Neuronal stem cell (in vitro differentiated cells): ENCODE measurements at regions not wholly inside any gene's neighbourhood (a gene's known extent, or its start where the extent isn't known, plus 50 kb on each side); places are given as distances from the start of the nearest gene placed in this dataset.

Source experiments
- DNase-seq: peaks from one replicate; pipeline ENCODE4 v3.0.0-alpha.2; 2013; ENCODE audit warnings: low spot score
- H2AFZ ChIP-seq: one replicate; pipeline ENCODE4 v1.6.1; 2013; ENCODE audit warnings: mild to moderate bottlenecking, low read length, inconsistent platforms
- H2AK5ac ChIP-seq: 2 replicates; pipeline ENCODE4 v1.6.1; 2013; ENCODE audit warnings: low read depth, mild to moderate bottlenecking, inconsistent platforms, low read length, moderate library complexity, mixed read lengths
- H2BK120ac ChIP-seq: 2 replicates; pipeline ENCODE4 v1.6.1; 2013; ENCODE audit warnings: low read depth, mild to moderate bottlenecking, inconsistent platforms, low read length, moderate library complexity, mixed read lengths
- H2BK12ac ChIP-seq: one replicate; pipeline ENCODE4 v1.6.1; 2013; ENCODE audit warnings: low read length, inconsistent platforms
- H2BK15ac ChIP-seq: 2 replicates; pipeline ENCODE4 v1.6.1; 2013; ENCODE audit warnings: mild to moderate bottlenecking, low read length, inconsistent platforms, mixed read lengths
- H2BK5ac ChIP-seq: one replicate; pipeline ENCODE4 v1.6.1; 2013; ENCODE audit warnings: inconsistent platforms, mild to moderate bottlenecking, low read length, moderate library complexity
- H3K14ac ChIP-seq: one replicate; pipeline ENCODE4 v1.6.1; 2013; ENCODE audit warnings: low read length, inconsistent platforms
- H3K18ac ChIP-seq: 2 replicates; pipeline ENCODE4 v1.6.1; 2013; ENCODE audit warnings: low read length, inconsistent platforms
- H3K23ac ChIP-seq: 2 replicates; pipeline ENCODE4 v1.6.1; 2013; ENCODE audit warnings: low read depth, mild to moderate bottlenecking, mixed read lengths, low read length, inconsistent platforms; ENCODE audit not compliant: poor library complexity
- H3K27ac ChIP-seq: replicated peaks from 3 replicates; pipeline ENCODE4 v1.5.1; 2013; ENCODE audit warnings: low read length, inconsistent platforms
- H3K27me3 ChIP-seq, 3 experiments: 2 replicates each; pipeline ENCODE4 v1.6.1; 2013; ENCODE audit warnings: low read length in 3 of 3, mild to moderate bottlenecking in 2 of 3, inconsistent platforms in 1 of 3, low read depth in 1 of 3, mixed read lengths in 1 of 3, moderate library complexity in 1 of 3; ENCODE audit not compliant: control insufficient read depth in 3 of 3, insufficient read depth in 3 of 3
- H3K36me3 ChIP-seq, 2 donors: replicated peaks in 1 of 2; 2 replicates each; pipeline ENCODE4 v1.6.1; 2013; ENCODE audit warnings: low read length in 2 of 2; ENCODE audit not compliant: control insufficient read depth in 2 of 2, insufficient read depth in 2 of 2
- H3K4ac ChIP-seq: 2 replicates; pipeline ENCODE4 v1.6.1; 2013; ENCODE audit warnings: inconsistent platforms, mild to moderate bottlenecking, low read length, moderate library complexity
- H3K4me1 ChIP-seq, 2 donors: 1 replicate in 1 of 2; 2 replicates in 1 of 2; pipeline ENCODE4 v1.6.1; 2013; ENCODE audit warnings: low read length in 2 of 2, low read depth in 1 of 2; ENCODE audit not compliant: control insufficient read depth in 2 of 2, insufficient read depth in 1 of 2
- H3K4me2 ChIP-seq: one replicate; pipeline ENCODE4 v1.6.1; 2013; ENCODE audit warnings: mild to moderate bottlenecking, low read length, inconsistent platforms; ENCODE audit not compliant: insufficient read depth, poor library complexity, severe bottlenecking
- H3K4me3 ChIP-seq, 2 donors: 2 replicates each; pipeline ENCODE4 v1.5.1; 2013; ENCODE audit warnings: low read length in 2 of 2, mild to moderate bottlenecking in 2 of 2, inconsistent platforms in 1 of 2, moderate library complexity in 1 of 2
- H3K79me1 ChIP-seq: one replicate; pipeline ENCODE4 v1.6.1; 2013; ENCODE audit warnings: low read depth, mild to moderate bottlenecking, inconsistent platforms, low read length, moderate library complexity
- H3K9ac ChIP-seq: one replicate; pipeline ENCODE4 v1.6.1; 2013; ENCODE audit warnings: mild to moderate bottlenecking, low read depth, low read length, inconsistent platforms; ENCODE audit not compliant: poor library complexity
- H3K9me3 ChIP-seq, 2 donors: replicated peaks in 1 of 2; 2 replicates each; pipeline versions ENCODE3 to v1.6.1; 2013; ENCODE audit warnings: low read length in 2 of 2, mild to moderate bottlenecking in 2 of 2, inconsistent platforms in 1 of 2, low read depth in 1 of 2, mixed read lengths in 1 of 2, moderate library complexity in 1 of 2; ENCODE audit not compliant: control insufficient read depth in 2 of 2, insufficient read depth in 1 of 2
- H4K8ac ChIP-seq: one replicate; pipeline ENCODE4 v1.6.1; 2013; ENCODE audit warnings: low read depth, mild to moderate bottlenecking, inconsistent platforms, low read length, moderate library complexity
- H4K91ac ChIP-seq: one replicate; pipeline ENCODE4 v1.6.1; 2013; ENCODE audit warnings: low read length, low read depth, mild to moderate bottlenecking, inconsistent platforms; ENCODE audit not compliant: poor library complexity
- WGBS, 2 donors: extraction: QIAGEN DNeasy Blood & Tissue Kit; methylation state at CpG; one replicate each; pipeline ENCODE4 v1.1.7; 2013; ENCODE audit warnings: missing lambda C conversion rate in 2 of 2, mixed read lengths in 1 of 2; ENCODE audit not compliant: insufficient read length in 2 of 2, insufficient replicate concordance in 1 of 2; ENCODE audit errors: extremely low coverage in 2 of 2; 5-methylcytosine and 5-hydroxymethylcytosine counted together

GRCh38 chr7:136807598-136807997 lies 60.9 kb upstream of the CHRM2 start:
- H3K36me3 ChIP-seq, result no peaks in the 10 kb centered on the region
- no peaks in the 10 kb centered on the region for H3K79me1 ChIP-seq
- no peak overlapping the region for H3K4ac ChIP-seq
- no peak overlapping the region for H3K9ac ChIP-seq
- DNase-seq, result no peak
- no peak overlapping the region for H3K27ac ChIP-seq
- H3K4me3 ChIP-seq, result no peak overlapping the region
- H3K4me1 ChIP-seq, result no peaks in the 10 kb centered on the region
- no peak overlapping the region for H3K23ac ChIP-seq
- no peak overlapping the region for H2BK15ac ChIP-seq
- H3K18ac ChIP-seq, result no peak overlapping the region
- H2BK120ac ChIP-seq, result no peak overlapping the region
- H2BK5ac ChIP-seq, result no peak overlapping the region
- no peak overlapping the region for H2AFZ ChIP-seq
- no peak overlapping the region for H4K8ac ChIP-seq
- H2BK12ac ChIP-seq, result no peak overlapping the region
- no peak overlapping the region for H2AK5ac ChIP-seq
- no peak overlapping the region for H3K4me2 ChIP-seq
- no peak overlapping the region for H4K91ac ChIP-seq
- WGBS, 2 donors, result no CpG with 5 or more reads among the region's 1 CpG
- H3K9me3 ChIP-seq, result no peaks in the 10 kb centered on the region
- H3K27me3 ChIP-seq, result no peaks in the 10 kb centered on the region
- H3K14ac ChIP-seq, result no peak overlapping the region

- Histone ChIP-seq H4K8ac (no peak overlapping the region), H4K91ac (no peak overlapping the region), H2AK5ac (no peak overlapping the region), H2AFZ (no peak overlapping the region), H3K4me3 (no peak overlapping the region), H3K36me3 (no peaks in the 10 kb centered on the region), H3K9me3 (no peaks in the 10 kb centered on the region), H3K14ac (no peak overlapping the region), H3K18ac (no peak overlapping the region), H2BK5ac (no peak overlapping the region), H3K79me1 (no peaks in the 10 kb centered on the region), H3K4me2 (no peak overlapping the region), H2BK120ac (no peak overlapping the region), H3K9ac (no peak overlapping the region), H3K4ac (no peak overlapping the region), H3K27ac (no peak overlapping the region), H3K23ac (no peak overlapping the region), H3K27me3 (no peaks in the 10 kb centered on the region), H2BK15ac (no peak overlapping the region), H2BK12ac (no peak overlapping the region), H3K4me1 (no peaks in the 10 kb centered on the region)
- no peak for DNase-seq
- WGBS, 2 donors, result no CpG with 5 or more reads among the region's 2 CpGs
Measured at GRCh38 chr7:136803028-136803427, 65.4 kb upstream of the CHRM2 start.

GRCh38 chr7:136783934-136784333 lies 84.5 kb upstream of the CHRM2 start:
- Histone ChIP-seq H3K4me3 (no peak overlapping the region), H3K36me3 (no peaks in the 10 kb centered on the region), H3K4ac (no peak overlapping the region), H4K91ac (no peak overlapping the region), H3K14ac (no peak overlapping the region), H2BK120ac (no peak overlapping the region), H2AFZ (no peak overlapping the region), H3K27me3 (no peaks in the 10 kb centered on the region), H3K79me1 (no peaks in the 10 kb centered on the region), H3K4me2 (no peak overlapping the region), H3K23ac (no peak overlapping the region), H2BK5ac (no peak overlapping the region), H2AK5ac (no peak overlapping the region), H4K8ac (no peak overlapping the region), H2BK15ac (no peak overlapping the region), H2BK12ac (no peak overlapping the region), H3K18ac (no peak overlapping the region), H3K27ac (no peak overlapping the region), H3K9ac (no peak overlapping the region), H3K4me1 (no peaks in the 10 kb centered on the region), H3K9me3 (no peaks in the 10 kb centered on the region)
- no CpG with 5 or more reads among the region's 1 CpG for WGBS, 2 donors
- DNase-seq, result no peak

GRCh38 chr7:136741941-136742340 lies 126.5 kb upstream of the CHRM2 start:
- H2AK5ac ChIP-seq, result no peak overlapping the region
- H2AFZ ChIP-seq, result no peak overlapping the region
- no peak overlapping the region for H2BK5ac ChIP-seq
- H3K9me3 ChIP-seq, result peaks cover 0 to 1% of the 10 kb centered on the region in 2 donors
- no peaks in the 10 kb centered on the region for H3K36me3 ChIP-seq
- H3K23ac ChIP-seq, result no peak overlapping the region
- WGBS, 2 donors, result no CpG with 5 or more reads among the region's 3 CpGs
- H3K9ac ChIP-seq, result no peak overlapping the region
- H3K27ac ChIP-seq, result no peak overlapping the region
- no peak overlapping the region for H3K14ac ChIP-seq
- no peak overlapping the region for H2BK12ac ChIP-seq
- no peak overlapping the region for H3K4me3 ChIP-seq
- H4K91ac ChIP-seq, result no peak overlapping the region
- H2BK15ac ChIP-seq, result no peak overlapping the region
- DNase-seq, result no peak
- H4K8ac ChIP-seq, result no peak overlapping the region
- no peaks in the 10 kb centered on the region for H3K4me1 ChIP-seq
- H3K27me3 ChIP-seq, result no peaks in the 10 kb centered on the region
- no peak overlapping the region for H3K4ac ChIP-seq
- H2BK120ac ChIP-seq, result no peak overlapping the region
- no peak overlapping the region for H3K18ac ChIP-seq
- H3K4me2 ChIP-seq, result no peak overlapping the region
- H3K79me1 ChIP-seq, result no peaks in the 10 kb centered on the region
